Activated naive CD4-positive, alpha-beta T cell treated with anti-CD3 and anti-CD28 coated beads, Interleukin-2, amount 50 U/mL, for 24 hours (primary cell): ENCODE measurements at regions not wholly inside any gene's neighbourhood (a gene's known extent, or its start where the extent isn't known, plus 50 kb on each side); places are given as distances from the start of the nearest gene placed in this dataset.

Source experiments
- H3K27ac Mint-ChIP-seq: one replicate; pipeline ENCODE4 v1.8.0; 2021; ENCODE audit warnings: mild to moderate bottlenecking, mixed read lengths
- H3K27me3 Mint-ChIP-seq: one replicate; pipeline ENCODE4 v1.8.0; 2021; ENCODE audit warnings: mixed read lengths
- H3K36me3 Mint-ChIP-seq: one replicate; pipeline ENCODE4 v1.8.0; 2021; ENCODE audit warnings: mixed read lengths
- H3K4me1 Mint-ChIP-seq: one replicate; pipeline ENCODE4 v1.8.0; 2021; ENCODE audit warnings: mixed read lengths
- H3K4me3 Mint-ChIP-seq: one replicate; pipeline ENCODE4 v1.8.0; 2021; ENCODE audit warnings: mild to moderate bottlenecking, mixed read lengths
- H3K9me3 Mint-ChIP-seq: one replicate; pipeline ENCODE4 v1.8.0; 2021; ENCODE audit warnings: mixed read lengths

GRCh38 chr1:47705517-47706130, 267.8 kb downstream of the FOXD2 start:
- peaks cover 12% of the 10 kb centered on the region for H3K4me1 Mint-ChIP-seq
- H3K9me3 Mint-ChIP-seq: no peaks in the 10 kb centered on the region
- no peaks in the 10 kb centered on the region for H3K36me3 Mint-ChIP-seq
- no peak overlapping the region for H3K27ac Mint-ChIP-seq
- no peak overlapping the region for H3K4me3 Mint-ChIP-seq
- H3K27me3 Mint-ChIP-seq: peaks cover 23% of the 10 kb centered on the region

GRCh38 chr1:47707503-47707902, 269.7 kb downstream of the FOXD2 start:
- Mint-ChIP-seq H3K9me3 (no peaks in the 10 kb centered on the region), H3K4me1 (peaks cover 15% of the 10 kb centered on the region), H3K27ac (no peak overlapping the region), H3K4me3 (no peak overlapping the region), H3K27me3 (peaks cover 28% of the 10 kb centered on the region), H3K36me3 (no peaks in the 10 kb centered on the region)

- no peaks in the 10 kb centered on the region for H3K36me3 Mint-ChIP-seq
- H3K27ac Mint-ChIP-seq: no peak overlapping the region
- H3K9me3 Mint-ChIP-seq: no peaks in the 10 kb centered on the region
- H3K4me1 Mint-ChIP-seq: peaks cover 15% of the 10 kb centered on the region
- peaks cover 34% of the 10 kb centered on the region for H3K27me3 Mint-ChIP-seq
- H3K4me3 Mint-ChIP-seq: no peak overlapping the region
Observed at GRCh38 chr1:47708019-47708535, 270.2 kb downstream of the FOXD2 start.

GRCh38 chr1:47708658-47709018, 270.8 kb downstream of the FOXD2 start:
- H3K4me1 Mint-ChIP-seq: peaks cover 15% of the 10 kb centered on the region
- no peaks in the 10 kb centered on the region for H3K9me3 Mint-ChIP-seq
- H3K36me3 Mint-ChIP-seq: no peaks in the 10 kb centered on the region
- peaks cover 38% of the 10 kb centered on the region for H3K27me3 Mint-ChIP-seq
- H3K27ac Mint-ChIP-seq: no peak overlapping the region
- no peak overlapping the region for H3K4me3 Mint-ChIP-seq

DNA sequence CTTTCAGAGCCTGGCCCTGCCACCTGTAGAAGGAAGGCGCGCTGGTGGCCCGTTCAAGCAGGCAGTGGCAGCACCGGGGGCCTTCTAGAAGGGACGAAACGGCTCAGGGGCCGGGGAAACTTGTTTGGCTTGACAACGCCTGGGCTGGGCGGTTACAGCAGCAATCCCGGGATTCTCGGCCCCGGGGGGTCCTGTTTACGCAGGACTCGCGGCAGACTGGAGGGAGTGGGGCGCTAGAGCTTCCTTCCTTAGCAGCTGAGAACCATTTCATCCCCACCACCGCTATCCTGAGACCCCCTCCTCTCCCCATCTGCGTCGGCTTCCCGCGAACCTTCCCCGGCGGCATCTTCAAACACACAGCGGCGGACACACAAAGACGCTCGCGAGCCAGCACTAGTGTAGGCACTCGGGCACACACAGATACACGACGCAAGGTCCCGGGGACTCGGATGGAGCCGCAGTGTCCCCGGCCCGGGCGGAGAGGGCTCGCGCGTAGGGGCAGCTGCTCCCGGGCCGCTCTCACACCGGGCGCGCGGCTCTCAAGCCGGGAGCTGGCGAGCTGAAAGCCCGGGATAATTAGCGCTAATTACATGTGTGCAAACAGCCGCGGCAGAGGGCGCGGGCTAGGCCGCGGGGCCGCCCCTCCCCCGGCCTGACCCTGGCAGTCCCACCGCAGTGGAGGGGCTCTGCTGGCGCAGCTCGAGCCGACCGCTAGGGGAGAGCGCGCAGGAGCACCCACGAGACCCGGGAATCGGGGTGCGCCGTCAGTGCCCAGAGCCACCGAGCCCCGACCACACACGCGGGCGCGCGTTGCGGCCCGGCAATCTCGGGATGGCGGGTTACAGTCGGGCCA, 271.4 kb downstream of the FOXD2 start:
- Mint-ChIP-seq H3K27ac (no peak overlapping the region), H3K4me1 (peaks cover 15% of the 10 kb centered on the region), H3K9me3 (no peaks in the 10 kb centered on the region), H3K4me3 (peak overlapping the region; percentile 30), H3K27me3 (peaks cover 43% of the 10 kb centered on the region), H3K36me3 (no peaks in the 10 kb centered on the region)

DNA sequence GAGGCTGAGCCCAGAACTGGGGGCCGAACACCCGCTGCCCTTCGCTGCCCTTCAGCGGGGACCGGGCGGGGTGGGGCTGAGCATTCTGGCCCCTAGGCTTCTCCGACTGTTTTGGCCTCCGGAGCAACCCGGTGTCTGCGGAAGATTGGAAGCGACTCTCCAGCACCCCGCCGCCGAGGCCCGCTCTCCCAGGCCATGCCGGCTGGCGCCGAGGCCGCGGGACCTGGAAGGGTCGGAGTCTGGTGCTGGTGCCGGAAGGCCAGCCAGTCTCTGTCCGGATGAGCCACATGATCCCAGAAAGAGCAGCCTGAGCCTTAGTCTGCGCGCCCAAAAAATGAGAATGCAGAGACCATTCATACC, 272.0 kb downstream of the FOXD2 start:
- no peak overlapping the region for H3K27ac Mint-ChIP-seq
- peak overlapping the region; percentile 30 for H3K4me3 Mint-ChIP-seq
- H3K36me3 Mint-ChIP-seq: no peaks in the 10 kb centered on the region
- H3K27me3 Mint-ChIP-seq: peaks cover 45% of the 10 kb centered on the region
- no peaks in the 10 kb centered on the region for H3K9me3 Mint-ChIP-seq
- peaks cover 15% of the 10 kb centered on the region for H3K4me1 Mint-ChIP-seq

DNA sequence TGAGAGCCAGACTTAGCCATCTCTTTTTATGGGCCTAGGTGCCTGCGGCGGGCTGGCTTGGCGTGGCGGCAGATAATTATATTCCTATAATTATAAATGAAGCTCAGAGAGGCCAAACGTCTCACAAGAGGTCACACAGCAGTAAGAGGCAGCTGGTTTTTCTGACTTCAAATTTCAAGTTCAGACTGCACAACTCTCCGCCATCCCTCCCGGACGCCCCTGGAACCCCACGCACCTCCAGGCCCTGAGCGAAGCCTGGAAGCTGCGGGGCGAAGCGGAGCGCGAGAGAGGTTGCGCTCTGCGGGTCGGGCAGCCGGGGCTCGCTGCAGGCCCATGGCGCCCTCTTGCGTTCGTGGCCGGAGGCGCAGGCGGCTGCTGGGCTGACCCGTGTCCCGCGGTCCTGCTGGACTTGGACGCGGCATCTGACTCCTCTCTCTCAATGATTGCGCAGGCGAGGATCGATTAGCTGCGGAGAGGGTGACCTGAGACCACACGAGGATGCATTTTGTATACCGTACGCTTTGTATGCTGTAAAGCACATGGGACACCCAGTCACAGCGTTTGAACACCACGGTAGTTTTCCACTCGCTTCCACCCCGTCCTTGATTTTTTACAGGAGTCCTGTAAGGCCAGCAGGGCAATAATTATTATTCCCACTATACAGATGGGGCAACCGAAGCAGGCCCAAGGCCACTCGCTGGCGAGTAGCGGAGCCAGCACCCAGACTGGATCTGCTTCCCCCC, 272.7 kb downstream of the FOXD2 start:
- peaks cover 15% of the 10 kb centered on the region for H3K4me1 Mint-ChIP-seq
- H3K27me3 Mint-ChIP-seq: peaks cover 49% of the 10 kb centered on the region
- H3K36me3 Mint-ChIP-seq: no peaks in the 10 kb centered on the region
- peak overlapping the region; percentile 23 for H3K4me3 Mint-ChIP-seq
- no peaks in the 10 kb centered on the region for H3K9me3 Mint-ChIP-seq
- no peak overlapping the region for H3K27ac Mint-ChIP-seq
